Mesenchymal stem cell (in vitro differentiated cells and primary cell): ENCODE measurements at regions not wholly inside any gene's neighbourhood (a gene's known extent, or its start where the extent isn't known, plus 50 kb on each side); places are given as distances from the start of the nearest gene placed in this dataset.

Experiments
- DNase-seq: peaks from one replicate; pipeline ENCODE4 v3.0.0-alpha.2; 2013
- H2AFZ ChIP-seq: one replicate; pipeline ENCODE4 v1.6.1; 2013; ENCODE audit warnings: low read depth, mild to moderate bottlenecking, control low read depth, inconsistent platforms, low read length, moderate library complexity
- H2AK5ac ChIP-seq: 2 replicates; pipeline ENCODE4 v1.6.1; 2013; ENCODE audit warnings: low read length, moderate library complexity, mild to moderate bottlenecking, inconsistent platforms; ENCODE audit not compliant: severe bottlenecking
- H2BK120ac ChIP-seq: one replicate; pipeline ENCODE4 v1.6.1; 2013; ENCODE audit warnings: low read depth, mild to moderate bottlenecking, inconsistent platforms, low read length, moderate library complexity
- H2BK12ac ChIP-seq, 2 experiments: one replicate each; pipeline ENCODE4 v1.6.1; 2013; ENCODE audit warnings: inconsistent platforms in 2 of 2, low read length in 2 of 2, mild to moderate bottlenecking in 2 of 2, moderate library complexity in 2 of 2, control low read depth in 1 of 2
- H2BK15ac ChIP-seq: one replicate; pipeline ENCODE4 v1.6.1; 2013; ENCODE audit warnings: mild to moderate bottlenecking, low read depth, inconsistent platforms; ENCODE audit not compliant: poor library complexity, severe bottlenecking
- H2BK5ac ChIP-seq: 2 replicates; pipeline ENCODE4 v1.6.1; 2013; ENCODE audit warnings: low read depth, mild to moderate bottlenecking, low read length, control low read depth, inconsistent platforms; ENCODE audit not compliant: poor library complexity, severe bottlenecking
- H3K14ac ChIP-seq, 2 experiments: one replicate each; pipeline ENCODE4 v1.6.1; 2013; ENCODE audit warnings: inconsistent platforms in 2 of 2, low read length in 2 of 2, control low read depth in 1 of 2, mild to moderate bottlenecking in 1 of 2, moderate library complexity in 1 of 2
- H3K18ac ChIP-seq, 2 experiments: one replicate each; pipeline ENCODE4 v1.6.1; 2013; ENCODE audit warnings: inconsistent platforms in 2 of 2, low read length in 2 of 2, control low read depth in 1 of 2, low read depth in 1 of 2, mild to moderate bottlenecking in 1 of 2
- H3K23ac ChIP-seq, 2 experiments: one replicate each; pipeline ENCODE4 v1.6.1; 2013; ENCODE audit warnings: inconsistent platforms in 2 of 2, low read length in 2 of 2, mild to moderate bottlenecking in 2 of 2, moderate library complexity in 2 of 2, control low read depth in 1 of 2
- H3K27ac ChIP-seq: 2 replicates; pipeline ENCODE4 v1.5.1; 2013; ENCODE audit warnings: mild to moderate bottlenecking, moderate library complexity, low read length, control low read depth, inconsistent platforms; ENCODE audit not compliant: poor library complexity, severe bottlenecking
- H3K27me3 ChIP-seq, 2 experiments: 2 replicates each; pipeline versions ENCODE4 v1.6.1 to v1.7.0; 2013; ENCODE audit warnings: low read length in 2 of 2, mild to moderate bottlenecking in 2 of 2, moderate library complexity in 2 of 2, control low read depth in 1 of 2, inconsistent platforms in 1 of 2; ENCODE audit not compliant: control insufficient read depth in 1 of 2, insufficient read depth in 1 of 2
- H3K36me3 ChIP-seq, 2 experiments: 2 replicates each; pipeline versions ENCODE4 v1.6.1 to v1.7.0; 2013; ENCODE audit warnings: low read length in 2 of 2, control low read depth in 1 of 2, inconsistent platforms in 1 of 2, low read depth in 1 of 2, mild to moderate bottlenecking in 1 of 2; ENCODE audit not compliant: insufficient read depth in 2 of 2, control insufficient read depth in 1 of 2
- H3K4ac ChIP-seq, 2 experiments: one replicate each; pipeline ENCODE4 v1.6.1; 2013; ENCODE audit warnings: inconsistent platforms in 2 of 2, low read length in 2 of 2, mild to moderate bottlenecking in 2 of 2, moderate library complexity in 2 of 2, control low read depth in 1 of 2, low read depth in 1 of 2
- H3K4me1 ChIP-seq: 2 replicates; pipeline ENCODE4 v1.6.1; 2013; ENCODE audit warnings: low read depth, low read length, control low read depth; ENCODE audit not compliant: control insufficient read depth, insufficient read depth
- H3K4me2 ChIP-seq: 2 replicates; pipeline ENCODE4 v1.6.1; 2013; ENCODE audit warnings: low read length, mild to moderate bottlenecking, inconsistent platforms; ENCODE audit not compliant: poor library complexity, severe bottlenecking
- H3K4me3 ChIP-seq, 2 experiments: 2 replicates each; pipeline versions ENCODE4 v1.5.1 to v1.7.0; 2013; ENCODE audit warnings: low read length in 2 of 2, mild to moderate bottlenecking in 2 of 2, control low read depth in 1 of 2, low read depth in 1 of 2; ENCODE audit not compliant: insufficient read depth in 1 of 2
- H3K79me1 ChIP-seq: replicated peaks from 2 replicates; pipeline ENCODE4 v1.6.1; 2013; ENCODE audit warnings: mild to moderate bottlenecking, control low read depth, low read length, inconsistent platforms; ENCODE audit not compliant: poor library complexity, severe bottlenecking
- H3K9ac ChIP-seq: 2 replicates; pipeline ENCODE4 v1.7.0; 2013; ENCODE audit warnings: mild to moderate bottlenecking, low read length, moderate library complexity
- H3K9me3 ChIP-seq: 2 replicates; pipeline ENCODE4 v1.7.0; 2013; ENCODE audit warnings: mild to moderate bottlenecking, low read length; ENCODE audit not compliant: control insufficient read depth
- H4K8ac ChIP-seq: one replicate; pipeline ENCODE4 v1.6.1; 2013; ENCODE audit warnings: inconsistent platforms, mild to moderate bottlenecking, low read length, moderate library complexity
- H4K91ac ChIP-seq: one replicate; pipeline ENCODE4 v1.6.1; 2013; ENCODE audit warnings: mild to moderate bottlenecking, low read length, inconsistent platforms
- WGBS: methylation state at CpG from one replicate; pipeline ENCODE4 v1.1.7; 2013; ENCODE audit warnings: mixed read lengths; 5-methylcytosine and 5-hydroxymethylcytosine counted together

GRCh38 chr20:41984031-41984430 lies 365.9 kb upstream of the CHD6 start:
- no peak overlapping the region for H3K23ac ChIP-seq
- no peaks in the 10 kb centered on the region for H3K4me1 ChIP-seq
- DNase-seq: no peak
- H2BK5ac ChIP-seq: no peak overlapping the region
- no peak overlapping the region for H3K18ac ChIP-seq
- no peak overlapping the region for H2BK120ac ChIP-seq
- H3K4ac ChIP-seq: no peak overlapping the region
- H3K27ac ChIP-seq: no peak overlapping the region
- H3K9ac ChIP-seq: no peak overlapping the region
- WGBS: 61% methylated on average over 2 of the region's 2 CpGs
- no peak overlapping the region for H2BK12ac ChIP-seq
- H2BK15ac ChIP-seq: no peak overlapping the region
- H3K4me3 ChIP-seq: no peak overlapping the region
- H3K27me3 ChIP-seq: no peaks in the 10 kb centered on the region
- no peaks in the 10 kb centered on the region for H3K36me3 ChIP-seq
- no peak overlapping the region for H4K91ac ChIP-seq
- no peak overlapping the region for H3K4me2 ChIP-seq
- no peak overlapping the region for H3K14ac ChIP-seq
- no peak overlapping the region for H4K8ac ChIP-seq
- H3K79me1 ChIP-seq: no peaks in the 10 kb centered on the region
- no peaks in the 10 kb centered on the region for H3K9me3 ChIP-seq
- no peak overlapping the region for H2AFZ ChIP-seq
- H2AK5ac ChIP-seq: no peak overlapping the region

DNA sequence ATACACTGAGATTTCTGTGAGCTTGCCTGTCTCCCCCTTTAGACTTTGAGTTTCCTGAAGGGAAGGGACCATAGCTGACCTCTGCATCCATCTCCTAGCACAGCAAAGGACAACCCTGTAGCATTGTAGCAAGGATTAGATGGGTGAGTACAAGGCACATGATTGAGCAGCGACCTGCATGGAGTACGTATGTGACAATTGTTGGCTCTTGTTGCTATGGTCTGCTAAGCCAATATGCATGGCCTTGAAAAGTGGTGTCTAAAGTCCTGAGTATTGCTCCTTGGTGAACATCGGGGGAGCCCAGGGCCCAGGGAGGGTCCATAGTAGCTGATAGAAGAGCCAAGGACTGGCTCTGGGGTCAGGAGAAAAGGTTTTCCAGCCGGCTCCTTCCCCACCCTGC lies 365.0 kb upstream of the CHD6 start:
- Histone ChIP-seq H3K9me3 (no peaks in the 10 kb centered on the region), H3K4me3 (no peak overlapping the region), H2BK12ac (no peak overlapping the region), H2BK15ac (no peak overlapping the region), H3K23ac (no peak overlapping the region), H2AFZ (no peak overlapping the region), H3K4me2 (no peak overlapping the region), H2BK5ac (no peak overlapping the region), H3K79me1 (no peaks in the 10 kb centered on the region), H3K4me1 (no peaks in the 10 kb centered on the region), H3K18ac (no peak overlapping the region), H3K27me3 (no peaks in the 10 kb centered on the region), H3K4ac (no peak overlapping the region), H2BK120ac (no peak overlapping the region), H3K9ac (no peak overlapping the region), H3K27ac (no peak overlapping the region), H2AK5ac (no peak overlapping the region), H3K14ac (no peak overlapping the region), H3K36me3 (no peaks in the 10 kb centered on the region), H4K91ac (no peak overlapping the region), H4K8ac (no peak overlapping the region)
- no peak for DNase-seq
- 84% methylated on average over 3 of the region's 4 CpGs for WGBS

DNA sequence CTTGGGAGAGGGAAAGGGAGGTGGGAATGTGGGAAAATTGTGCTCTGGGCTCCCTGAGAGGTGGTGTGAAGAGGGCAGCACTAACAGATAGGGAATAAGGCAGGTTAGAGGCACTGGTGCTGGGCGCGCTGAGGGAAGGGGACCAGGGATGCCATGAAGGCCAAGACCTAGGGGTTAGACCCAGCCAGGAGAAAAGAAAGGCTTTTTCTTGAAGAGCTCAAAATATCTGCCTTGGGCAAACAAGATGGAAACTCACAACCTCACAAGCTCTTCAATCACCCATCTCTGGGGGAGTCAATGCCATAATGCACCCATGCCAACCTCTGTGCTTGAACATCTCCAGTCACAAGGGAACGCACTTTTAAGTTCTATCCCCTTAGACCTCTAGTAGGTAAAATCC lies 363.6 kb upstream of the CHD6 start:
- Histone ChIP-seq H3K4ac (no peak overlapping the region), H2AK5ac (no peak overlapping the region), H3K4me2 (no peak overlapping the region), H2AFZ (no peak overlapping the region), H3K27ac (no peak overlapping the region), H3K18ac (no peak overlapping the region), H2BK5ac (no peak overlapping the region), H3K14ac (no peak overlapping the region), H3K36me3 (no peaks in the 10 kb centered on the region), H3K23ac (no peak overlapping the region), H4K8ac (no peak overlapping the region), H3K4me1 (no peaks in the 10 kb centered on the region), H3K79me1 (no peaks in the 10 kb centered on the region), H2BK15ac (no peak overlapping the region), H3K27me3 (no peaks in the 10 kb centered on the region), H4K91ac (no peak overlapping the region), H3K4me3 (no peak overlapping the region), H2BK120ac (no peak overlapping the region), H2BK12ac (no peak overlapping the region), H3K9ac (no peak overlapping the region), H3K9me3 (no peaks in the 10 kb centered on the region)
- WGBS: 100% methylated on average over 1 of the region's 3 CpGs
- no peak for DNase-seq

- no peak overlapping the region for H2BK12ac ChIP-seq
- no peaks in the 10 kb centered on the region for H3K79me1 ChIP-seq
- H3K4me1 ChIP-seq: no peaks in the 10 kb centered on the region
- no peak overlapping the region for H2BK5ac ChIP-seq
- H2AFZ ChIP-seq: no peak overlapping the region
- no peaks in the 10 kb centered on the region for H3K27me3 ChIP-seq
- H3K9ac ChIP-seq: no peak overlapping the region
- no peaks in the 10 kb centered on the region for H3K36me3 ChIP-seq
- no peak overlapping the region for H3K23ac ChIP-seq
- no peak overlapping the region for H3K4me3 ChIP-seq
- H3K9me3 ChIP-seq: no peaks in the 10 kb centered on the region
- no peak overlapping the region for H3K4me2 ChIP-seq
- no peak overlapping the region for H3K14ac ChIP-seq
- WGBS: 90% methylated on average over 4 of the region's 4 CpGs
- no peak overlapping the region for H4K91ac ChIP-seq
- no peak overlapping the region for H3K18ac ChIP-seq
- DNase-seq: no peak
- H4K8ac ChIP-seq: no peak overlapping the region
- no peak overlapping the region for H3K4ac ChIP-seq
- no peak overlapping the region for H3K27ac ChIP-seq
- no peak overlapping the region for H2AK5ac ChIP-seq
- no peak overlapping the region for H2BK120ac ChIP-seq
- no peak overlapping the region for H2BK15ac ChIP-seq
These were observed 360.7 kb upstream of the CHD6 start for GRCh38 chr20:41978875-41979274.
